ENCODE measurements at regions not wholly inside any gene's neighbourhood (a gene's known extent, or its start where the extent isn't known, plus 50 kb on each side); places are given as distances from the start of the nearest gene placed in this dataset.
"Not testable (repeated sequence)": the region's sequence is repeated elsewhere in the genome, so short reads cannot be mapped to it uniquely, and the experiment has no call there.

DNA sequence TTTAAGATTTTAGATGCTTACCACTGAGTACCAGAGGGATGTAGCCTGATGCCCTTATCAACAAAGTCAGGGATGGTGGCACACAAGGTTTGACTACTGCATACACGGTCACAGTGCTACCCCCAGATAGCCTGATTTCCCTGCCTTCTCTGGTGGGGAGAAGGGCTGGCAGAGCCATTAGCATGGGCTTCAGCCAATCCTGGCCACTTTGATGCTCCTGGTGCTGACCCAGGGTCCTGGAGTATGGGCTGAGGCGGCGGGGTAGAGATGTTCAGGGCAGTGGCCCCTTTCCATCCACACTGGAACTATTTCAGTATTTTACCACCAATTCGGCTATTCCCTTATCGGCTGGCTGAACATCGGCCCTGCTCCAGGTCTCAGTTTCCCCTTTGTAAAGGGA is 83.2 kb downstream of the POTEB3 start:
- intact Hi-C loops (cut with DNase I; ENCODE audit: low total_unique reads); H3K4me3 ChIP-seq (ENCODE audit: low read depth, poor library complexity, severe bottlenecking); DNase-seq (ENCODE audit: low spot score in 2 of 2): not testable (repeated sequence)
- WGBS, 2 donors, result no CpG with 5 or more reads among the region's 6 CpGs

- no CpG with 5 or more reads among the region's 6 CpGs for WGBS, 2 donors
- intact Hi-C loops (cut with DNase I; ENCODE audit: low total_unique reads); H3K4me3 ChIP-seq (ENCODE audit: low read depth, poor library complexity, severe bottlenecking): not testable (repeated sequence)
- DNase-seq (ENCODE audit: low spot score in 2 of 2), result peak in 1 of 2 donors; percentile 37
These were observed 84.4 kb downstream of the POTEB3 start for GRCh38 chr15:21355944-21356343.

DNA sequence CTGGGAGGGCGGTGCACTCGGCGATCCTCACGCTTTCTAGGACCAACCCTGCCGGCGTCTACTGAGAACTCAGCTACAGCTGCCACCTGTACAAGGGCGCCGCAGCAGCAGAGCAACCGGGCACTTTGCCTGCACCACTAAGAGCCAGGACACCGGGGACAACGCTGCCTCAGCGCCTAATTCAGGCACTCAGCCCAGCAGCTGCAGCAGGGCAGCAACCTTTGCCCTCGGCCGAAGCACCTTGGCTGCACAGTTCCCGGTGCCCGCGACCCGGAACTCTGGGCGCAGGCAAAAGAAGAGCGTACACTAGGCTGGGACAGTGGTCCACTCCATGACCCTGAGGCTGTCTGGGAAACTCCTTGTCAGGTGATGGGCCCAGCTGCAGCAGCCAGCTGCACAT is 85.7 kb downstream of the POTEB3 start:
- no CpG with 5 or more reads among the region's 20 CpGs for WGBS, 2 donors
- DNase-seq (ENCODE audit: low spot score in 2 of 2), result peak in 1 of 2 donors; percentile 21
- intact Hi-C loops (cut with DNase I; ENCODE audit: low total_unique reads); H3K4me3 ChIP-seq (ENCODE audit: low read depth, poor library complexity, severe bottlenecking): not testable (repeated sequence)

DNA sequence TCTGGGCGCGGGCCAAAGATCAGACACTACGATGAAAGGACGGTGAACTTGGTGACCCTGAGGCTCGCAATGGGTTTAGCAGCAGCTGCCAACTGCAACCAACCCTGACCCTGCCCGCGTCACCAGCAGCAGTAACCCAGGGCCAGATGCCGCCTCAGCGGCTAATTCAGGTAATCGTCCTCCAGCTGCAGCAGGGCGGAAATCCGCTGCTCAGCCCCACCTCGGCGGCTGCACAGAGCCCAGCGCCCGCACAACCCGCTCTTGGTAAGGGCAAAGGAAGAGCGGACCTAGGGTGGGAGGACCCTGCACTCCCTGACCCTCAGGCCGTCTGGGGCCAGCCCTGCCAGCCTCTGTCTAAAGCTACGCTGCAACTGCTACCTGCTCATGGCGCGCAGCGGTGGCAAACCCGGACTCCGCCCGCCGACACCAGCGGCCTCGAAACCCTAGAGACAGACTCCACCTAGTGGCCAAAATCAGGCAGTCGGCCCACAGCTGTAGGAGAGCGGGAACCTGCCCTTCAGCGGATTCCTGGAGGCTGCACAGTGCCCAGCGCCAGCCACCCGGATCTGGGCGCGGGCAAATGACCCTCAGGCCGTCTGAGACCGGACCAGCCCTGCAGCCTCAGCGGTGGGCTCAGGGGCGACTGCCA is 87.5 kb downstream of the POTEB3 start:
- no CpG with 5 or more reads among the region's 40 CpGs for WGBS, 2 donors
- H3K4me3 ChIP-seq (ENCODE audit: low read depth, poor library complexity, severe bottlenecking); DNase-seq (ENCODE audit: low spot score in 2 of 2); intact Hi-C loops (cut with DNase I; ENCODE audit: low total_unique reads): not testable (repeated sequence)

DNA sequence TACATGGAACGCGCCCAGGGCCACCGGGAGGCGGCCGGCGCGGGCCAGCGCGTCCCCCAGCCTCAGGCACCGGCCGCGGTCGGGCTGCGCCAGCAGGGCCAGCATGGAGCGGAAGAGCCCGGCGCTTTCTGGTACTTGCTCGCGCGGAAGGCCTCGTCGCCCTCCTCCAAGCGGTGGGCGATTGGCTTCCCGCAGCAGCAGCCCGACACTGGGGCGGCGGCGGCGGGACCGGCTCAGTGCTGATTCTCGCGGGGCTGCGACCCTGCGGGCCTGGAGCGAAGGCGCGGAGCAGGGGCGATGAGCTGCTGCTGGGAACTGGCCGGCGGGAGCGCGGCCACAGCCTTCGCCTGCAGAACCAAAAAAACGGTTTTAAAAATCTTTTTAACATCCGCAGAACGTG is 95.3 kb downstream of the POTEB3 start:
- peak in 1 of 2 donors; percentile 6 for DNase-seq (ENCODE audit: low spot score in 2 of 2)
- no CpG with 5 or more reads among the region's 47 CpGs for WGBS, 2 donors
- H3K4me3 ChIP-seq (ENCODE audit: low read depth, poor library complexity, severe bottlenecking); intact Hi-C loops (cut with DNase I; ENCODE audit: low total_unique reads): not testable (repeated sequence)

DNA sequence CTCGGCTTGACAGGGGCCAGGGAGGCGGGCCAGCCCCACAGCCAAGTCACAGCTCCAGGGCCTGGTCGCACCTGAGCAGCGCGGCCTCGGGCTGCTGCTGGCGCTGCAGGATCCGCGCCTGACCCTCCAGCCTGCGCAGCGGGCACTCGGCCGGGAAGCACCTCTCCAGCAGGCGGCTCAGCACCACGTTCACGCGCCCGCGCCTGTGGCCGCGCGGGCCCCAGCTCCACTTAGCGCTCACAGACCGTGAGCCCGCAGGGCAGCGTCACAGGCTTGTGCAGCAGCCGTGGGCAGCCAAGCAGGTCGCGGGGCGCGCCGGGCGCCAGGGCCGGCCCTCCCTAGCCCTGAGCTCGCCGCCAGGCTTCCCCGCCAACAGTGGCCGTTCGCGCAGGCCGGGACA is 95.8 kb downstream of the POTEB3 start:
- DNase-seq (ENCODE audit: low spot score in 2 of 2); intact Hi-C loops (cut with DNase I; ENCODE audit: low total_unique reads); H3K4me3 ChIP-seq (ENCODE audit: low read depth, poor library complexity, severe bottlenecking): not testable (repeated sequence)
- WGBS, 2 donors, result no CpG with 5 or more reads among the region's 41 CpGs

- no CpG with 5 or more reads among the region's 2 CpGs for WGBS, 2 donors
- intact Hi-C loops (cut with DNase I; ENCODE audit: low total_unique reads); H3K4me3 ChIP-seq (ENCODE audit: low read depth, poor library complexity, severe bottlenecking); DNase-seq (ENCODE audit: low spot score in 2 of 2): not testable (repeated sequence)
These were observed 103.3 kb downstream of the POTEB3 start for GRCh38 chr15:21337028-21337427.

GRCh38 chr15:21324720-21325460 is 115.4 kb downstream of the POTEB3 start:
- intact Hi-C loops (cut with DNase I; ENCODE audit: low total_unique reads); H3K4me3 ChIP-seq (ENCODE audit: low read depth, poor library complexity, severe bottlenecking); DNase-seq (ENCODE audit: low spot score in 2 of 2): not testable (repeated sequence)
- WGBS, 2 donors, result 61% methylated on average over 9 of the region's 68 CpGs; no CpG with 5 or more reads in 1 of the 2 donors

DNA sequence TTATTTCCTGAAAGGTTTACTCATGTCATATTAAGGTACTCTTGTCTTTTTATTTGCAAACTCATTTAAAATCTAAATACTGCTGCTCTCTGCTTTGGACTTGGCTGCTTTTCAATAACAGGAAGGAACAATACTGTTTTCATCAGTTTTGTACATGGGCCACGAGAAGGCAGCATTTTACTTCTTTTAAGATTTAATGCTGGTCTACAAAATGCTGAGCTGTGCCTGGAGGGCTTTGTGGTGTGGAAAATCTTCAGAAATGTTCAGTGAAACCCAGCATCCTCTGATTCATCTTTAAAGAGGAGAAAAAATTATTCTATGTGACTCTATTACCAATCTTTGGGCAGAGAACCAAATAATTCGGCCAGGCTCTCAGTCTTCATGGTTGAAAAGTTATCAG is 155.9 kb downstream of the POTEB3 start:
- intact Hi-C loops (cut with DNase I; ENCODE audit: low total_unique reads); DNase-seq (ENCODE audit: low spot score in 2 of 2); H3K4me3 ChIP-seq (ENCODE audit: low read depth, poor library complexity, severe bottlenecking): not testable (repeated sequence)
- 31 to 49% methylated on average over 1 of the region's 2 CpGs for WGBS, 2 donors

GRCh38 chr15:21283210-21283609 is 157.1 kb downstream of the POTEB3 start:
- DNase-seq (ENCODE audit: low spot score in 2 of 2); intact Hi-C loops (cut with DNase I; ENCODE audit: low total_unique reads); H3K4me3 ChIP-seq (ENCODE audit: low read depth, poor library complexity, severe bottlenecking): not testable (repeated sequence)
- WGBS, 2 donors, result no CpG with 5 or more reads among the region's 1 CpG

GRCh38 chr15:21280272-21280671 is 160.0 kb downstream of the POTEB3 start:
- DNase-seq (ENCODE audit: low spot score in 2 of 2); intact Hi-C loops (cut with DNase I; ENCODE audit: low total_unique reads); H3K4me3 ChIP-seq (ENCODE audit: low read depth, poor library complexity, severe bottlenecking): not testable (repeated sequence)
- no CpG with 5 or more reads among the region's 3 CpGs for WGBS, 2 donors

DNA sequence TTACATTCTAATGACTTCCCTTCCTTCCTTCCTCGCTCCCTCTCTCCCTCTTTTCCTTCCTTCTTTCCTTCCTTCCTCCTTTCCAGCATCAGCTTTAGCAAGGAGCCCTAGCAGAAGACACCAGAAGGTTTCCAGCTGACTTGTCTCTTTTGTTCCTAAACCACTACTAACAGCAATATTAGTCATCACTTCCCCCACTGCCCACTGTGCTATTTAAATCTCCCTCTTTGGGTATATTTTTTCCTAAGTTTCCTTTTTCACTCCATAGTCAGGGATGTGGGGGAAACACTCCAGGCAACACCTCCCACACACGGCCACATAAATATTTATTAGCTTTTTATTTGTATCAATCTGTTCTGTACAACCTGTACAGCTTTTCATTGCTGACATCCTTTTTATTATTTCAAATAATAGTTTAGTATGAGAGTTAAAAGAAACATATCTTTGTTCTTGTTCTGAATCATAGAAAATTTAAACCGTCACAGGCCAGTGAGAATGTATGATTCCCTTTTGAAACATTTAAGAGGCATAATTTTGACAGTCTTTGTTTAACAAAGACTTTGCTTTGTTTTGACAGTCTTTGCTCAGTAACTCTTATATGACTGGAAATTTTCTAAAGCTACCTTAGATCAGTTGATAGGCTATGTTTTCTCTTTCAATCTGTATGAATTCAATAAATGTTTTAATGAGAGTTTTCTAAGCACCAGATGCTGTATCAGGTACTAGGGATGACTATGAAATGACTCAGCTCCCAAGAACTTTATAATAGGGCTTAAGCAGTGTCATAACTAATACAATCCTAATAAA is 167.9 kb downstream of the POTEB3 start:
- H3K4me3 ChIP-seq (ENCODE audit: low read depth, poor library complexity, severe bottlenecking); intact Hi-C loops (cut with DNase I; ENCODE audit: low total_unique reads); DNase-seq (ENCODE audit: low spot score in 2 of 2): not testable (repeated sequence)
- 49 to 55% methylated on average over 3 of the region's 3 CpGs for WGBS, 2 donors
